Activated B cell treated with CpG ODN at 0.5 μM for 24 hours (primary cell): ENCODE measurements at regions not wholly inside any gene's neighbourhood (a gene's known extent, or its start where the extent isn't known, plus 50 kb on each side); places are given as distances from the start of the nearest gene placed in this dataset.
"Not testable (repeated sequence)": the region's sequence is repeated elsewhere in the genome, so short reads cannot be mapped to it uniquely, and the experiment has no call there.

Experiments used
- ATAC-seq: fragments of 200-7000 bp; cut with Tn5 transposase; one replicate; pipeline ENCODE4 v1.10.0; 2021; ENCODE audit warnings: low read depth, mild to moderate bottlenecking, moderate library complexity
- CTCF ChIA-PET: fragments of 350-600 bp; sonication (Branson Sonifier 250); formaldehyde crosslinking; loops from one replicate; lab custom pipeline; 2021; ENCODE audit warnings: antibody characterized with exemption; lab: Charles Lee
- POLR2A ChIA-PET: fragments of 350-600 bp; sonication (Branson Sonifier 250); formaldehyde crosslinking; loops from one replicate; lab custom pipeline; 2021; ENCODE audit warnings: antibody characterized with exemption; lab: Charles Lee
- DNase-seq: peaks from one replicate; pipeline ENCODE4 v3.0.0; 2022
- H3K27ac Mint-ChIP-seq: one replicate; pipeline ENCODE4 v1.8.0; 2020; ENCODE audit warnings: mixed read lengths
- H3K27me3 Mint-ChIP-seq: one replicate; pipeline ENCODE4 v1.8.0; 2021; ENCODE audit warnings: mixed read lengths
- H3K36me3 Mint-ChIP-seq: one replicate; pipeline ENCODE4 v1.8.0; 2021; ENCODE audit warnings: low read depth, mixed read lengths
- H3K4me1 Mint-ChIP-seq: one replicate; pipeline ENCODE4 v1.8.0; 2021; ENCODE audit warnings: mixed read lengths
- H3K4me3 Mint-ChIP-seq: one replicate; pipeline ENCODE4 v1.8.0; 2020; ENCODE audit warnings: mild to moderate bottlenecking, mixed read lengths
- H3K9me3 Mint-ChIP-seq: one replicate; pipeline ENCODE4 v1.8.0; 2020; ENCODE audit warnings: mixed read lengths
- CTCF ChIP-seq: fragments of 200-600 bp; IDR thresholded peaks from one replicate; pipeline ENCODE4 v1.8.0; 2022; ENCODE audit warnings: antibody characterized with exemption, mild to moderate bottlenecking
- intact Hi-C: fragments of 100-400 bp; cut with micrococcal nuclease; formaldehyde crosslinking; loops from one replicate; pipeline ENCODE4 v1.15.1; 2024

GRCh38 chr15:29648415-29648814 lies 173.9 kb downstream of the TJP1 start:
- H3K27me3 Mint-ChIP-seq, CTCF ChIA-PET, H3K4me3 Mint-ChIP-seq, H3K36me3 Mint-ChIP-seq, ATAC-seq, H3K4me1 Mint-ChIP-seq, DNase-seq, H3K27ac Mint-ChIP-seq, POLR2A ChIA-PET, intact Hi-C loops: not testable (repeated sequence)
- H3K9me3 Mint-ChIP-seq = peaks cover 11% of the 10 kb centered on the region

- Mint-ChIP-seq H3K36me3 (no peaks in the 10 kb centered on the region), H3K9me3 (peaks cover 9% of the 10 kb centered on the region), H3K4me3 (no peak overlapping the region), H3K4me1 (no peaks in the 10 kb centered on the region), H3K27me3 (no peaks in the 10 kb centered on the region), H3K27ac (no peak overlapping the region)
- ChIA-PET POLR2A (interaction anchor here (0.6 kb wide), 1 partner anchor 617 kb away, joined by 3 read pairs; no protein-coding TSS in a partner anchor), CTCF (no interaction called here)
- intact Hi-C loops = no loop called here
- TF ChIP-seq CTCF = no peak
- no peak for ATAC-seq
- DNase-seq = no peak
Observed at GRCh38 chr15:29645841-29646240, 176.4 kb downstream of the TJP1 start.

- intact Hi-C loops, ATAC-seq, H3K4me1 Mint-ChIP-seq: not testable (repeated sequence)
Observed at GRCh38 chr15:29644361-29644760, 177.9 kb downstream of the TJP1 start.

GRCh38 chr15:29638781-29639180 lies 183.5 kb downstream of the TJP1 start:
- CTCF ChIA-PET = no interaction called here
- H3K4me1 Mint-ChIP-seq = no peaks in the 10 kb centered on the region
- no peak for TF ChIP-seq CTCF
- POLR2A ChIA-PET = no interaction called here
- ATAC-seq (no peak), DNase-seq (no peak)
- no peak overlapping the region for H3K27ac Mint-ChIP-seq
- H3K4me3 Mint-ChIP-seq = no peak overlapping the region
- H3K27me3 Mint-ChIP-seq = no peaks in the 10 kb centered on the region
- intact Hi-C loops = no loop called here
- no peaks in the 10 kb centered on the region for H3K9me3 Mint-ChIP-seq
- no peaks in the 10 kb centered on the region for H3K36me3 Mint-ChIP-seq

More at GRCh38 chr15:29644361-29644760, 177.9 kb downstream of the TJP1 start:
- H3K36me3 Mint-ChIP-seq, DNase-seq, H3K4me3 Mint-ChIP-seq, H3K27ac Mint-ChIP-seq, H3K9me3 Mint-ChIP-seq, CTCF ChIA-PET, POLR2A ChIA-PET, H3K27me3 Mint-ChIP-seq: not testable (repeated sequence)

- ChIA-PET CTCF (no interaction called here), POLR2A (no interaction called here)
- Mint-ChIP-seq H3K4me1 (no peaks in the 10 kb centered on the region), H3K4me3 (no peak overlapping the region), H3K36me3 (no peaks in the 10 kb centered on the region), H3K27me3 (peaks cover 2% of the 10 kb centered on the region), H3K9me3 (no peaks in the 10 kb centered on the region), H3K27ac (no peak overlapping the region)
- intact Hi-C loops = no loop called here
- no peak for TF ChIP-seq CTCF
- DNase-seq (no peak), ATAC-seq (no peak)
Observed at GRCh38 chr15:29638011-29638410, 184.3 kb downstream of the TJP1 start.

- H3K27me3 Mint-ChIP-seq = peaks cover 2% of the 10 kb centered on the region
Observed at GRCh38 chr15:29637555-29637954, 184.7 kb downstream of the TJP1 start.

More at GRCh38 chr15:29637555-29637954, 184.7 kb downstream of the TJP1 start:
- no peaks in the 10 kb centered on the region for H3K4me1 Mint-ChIP-seq
- no peak overlapping the region for H3K4me3 Mint-ChIP-seq
- H3K36me3 Mint-ChIP-seq = no peaks in the 10 kb centered on the region
- ATAC-seq (no peak), DNase-seq (no peak)
- H3K27ac Mint-ChIP-seq = no peak overlapping the region
- CTCF ChIA-PET = no interaction called here
- intact Hi-C loops = no loop called here
- TF ChIP-seq CTCF = no peak
- H3K9me3 Mint-ChIP-seq = no peaks in the 10 kb centered on the region
- POLR2A ChIA-PET = no interaction called here
